GM12875 (cell line): ENCODE measurements at regions not wholly inside any gene's neighbourhood (a gene's known extent, or its start where the extent isn't known, plus 50 kb on each side); places are given as distances from the start of the nearest gene placed in this dataset.

Source experiments
- H3K4me3 ChIP-seq: one replicate; pipeline ENCODE4 v1.5.1; 2011; ENCODE audit warnings: low read depth, low read length, control low read depth
- TF ChIP-seq, protein P1 (sequence below): IDR thresholded peaks from 2 replicates; pipeline ENCODE4 v1.5.1; 2011; ENCODE audit warnings: low read depth, mild to moderate bottlenecking, control low read depth, inconsistent platforms, low read length, moderate library complexity, borderline replicate concordance; ENCODE audit not compliant: insufficient read depth

- no peak overlapping the region for H3K4me3 ChIP-seq
- TF ChIP-seq, protein P1, sequence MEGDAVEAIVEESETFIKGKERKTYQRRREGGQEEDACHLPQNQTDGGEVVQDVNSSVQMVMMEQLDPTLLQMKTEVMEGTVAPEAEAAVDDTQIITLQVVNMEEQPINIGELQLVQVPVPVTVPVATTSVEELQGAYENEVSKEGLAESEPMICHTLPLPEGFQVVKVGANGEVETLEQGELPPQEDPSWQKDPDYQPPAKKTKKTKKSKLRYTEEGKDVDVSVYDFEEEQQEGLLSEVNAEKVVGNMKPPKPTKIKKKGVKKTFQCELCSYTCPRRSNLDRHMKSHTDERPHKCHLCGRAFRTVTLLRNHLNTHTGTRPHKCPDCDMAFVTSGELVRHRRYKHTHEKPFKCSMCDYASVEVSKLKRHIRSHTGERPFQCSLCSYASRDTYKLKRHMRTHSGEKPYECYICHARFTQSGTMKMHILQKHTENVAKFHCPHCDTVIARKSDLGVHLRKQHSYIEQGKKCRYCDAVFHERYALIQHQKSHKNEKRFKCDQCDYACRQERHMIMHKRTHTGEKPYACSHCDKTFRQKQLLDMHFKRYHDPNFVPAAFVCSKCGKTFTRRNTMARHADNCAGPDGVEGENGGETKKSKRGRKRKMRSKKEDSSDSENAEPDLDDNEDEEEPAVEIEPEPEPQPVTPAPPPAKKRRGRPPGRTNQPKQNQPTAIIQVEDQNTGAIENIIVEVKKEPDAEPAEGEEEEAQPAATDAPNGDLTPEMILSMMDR, result no peak
Observed at GRCh38 chr5:87074934-87075541, 192.6 kb upstream of the RASA1 start.

- TF ChIP-seq, protein P1, result no peak
- no peak overlapping the region for H3K4me3 ChIP-seq
Observed at GRCh38 chr5:87076411-87076810, 191.3 kb upstream of the RASA1 start.

- TF ChIP-seq, protein P1, result no peak
- H3K4me3 ChIP-seq, result no peak overlapping the region
Observed at GRCh38 chr5:87076931-87077330, 190.8 kb upstream of the RASA1 start.

GRCh38 chr5:87079219-87079618, 188.5 kb upstream of the RASA1 start:
- TF ChIP-seq, protein P1, result no peak
- H3K4me3 ChIP-seq, result no peak overlapping the region

DNA sequence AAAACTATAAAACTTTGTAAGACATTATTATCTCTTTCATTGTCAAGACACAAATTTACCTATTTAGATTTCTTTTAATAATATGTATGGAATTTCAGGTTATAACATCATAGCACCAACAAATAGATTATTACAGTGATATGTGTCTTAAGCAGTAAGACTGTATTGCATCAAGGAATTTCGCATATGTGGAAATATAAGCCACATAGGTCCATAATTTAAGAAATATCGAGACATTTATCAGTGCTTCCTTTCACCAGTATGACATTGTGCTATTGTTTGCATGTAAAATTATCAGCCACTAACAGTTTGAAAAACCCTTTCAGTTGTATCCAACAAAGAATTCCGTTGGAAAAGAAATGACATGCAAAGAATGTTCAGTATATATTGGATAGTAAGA, 186.7 kb upstream of the RASA1 start:
- H3K4me3 ChIP-seq, result no peak overlapping the region
- TF ChIP-seq, protein P1, result no peak

DNA sequence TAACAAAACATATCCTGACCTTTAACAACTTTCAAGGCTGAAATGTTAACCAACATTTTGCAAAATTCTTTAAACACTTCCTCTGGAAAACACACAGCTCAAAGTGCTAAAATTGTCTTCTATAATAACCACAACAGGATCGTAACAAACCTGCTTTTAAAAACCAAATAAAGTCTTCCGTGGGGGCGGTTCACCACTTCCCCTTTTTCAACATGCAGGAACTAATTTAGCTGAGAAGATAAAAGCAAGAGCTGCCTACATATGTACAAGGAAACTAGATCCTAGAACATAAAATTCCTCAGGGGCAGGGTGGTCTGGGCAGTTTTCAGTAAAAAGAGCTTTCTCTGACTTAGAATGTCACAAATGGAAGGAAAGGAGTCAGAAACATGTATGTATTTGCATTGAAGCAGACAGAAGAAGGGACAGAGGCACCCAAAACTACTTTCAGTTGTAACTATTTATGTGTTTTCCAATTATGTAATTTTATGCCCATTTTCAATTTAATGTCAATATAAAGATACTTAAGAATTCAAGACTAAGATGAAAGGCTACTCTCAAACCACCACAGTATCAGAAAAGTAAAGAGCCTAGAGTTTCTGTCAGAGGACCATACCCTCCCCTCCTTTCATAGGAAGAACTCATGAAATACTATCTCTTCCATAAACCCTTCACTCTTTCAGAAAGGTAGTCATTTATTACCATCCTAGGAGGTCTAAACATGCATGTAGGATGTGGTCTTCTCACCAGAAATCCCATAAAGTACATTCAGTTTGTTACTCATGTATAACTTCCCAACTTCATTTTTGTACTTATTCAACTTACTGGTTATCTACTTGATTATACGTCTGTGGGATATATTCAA, 185.9 kb upstream of the RASA1 start:
- H3K4me3 ChIP-seq, result no peak overlapping the region
- TF ChIP-seq, protein P1, result no peak

GRCh38 chr5:87094347-87094746, 173.3 kb upstream of the RASA1 start:
- H3K4me3 ChIP-seq, result no peak overlapping the region
- TF ChIP-seq, protein P1, result no peak
